HG02588 (cell line): ENCODE measurements at regions not wholly inside any gene's neighbourhood (a gene's known extent, or its start where the extent isn't known, plus 50 kb on each side); places are given as distances from the start of the nearest gene placed in this dataset.

Source experiments
- ATAC-seq: cut with Tn5 transposase; IDR thresholded peaks from one replicate; pipeline ENCODE4 v1.9.1; 2021; ENCODE audit warnings: mild to moderate bottlenecking, moderate library complexity; ENCODE audit not compliant: unreplicated experiment

- ATAC-seq: no peak
Measured at GRCh38 chr14:84001023-84001422, 1528.9 kb upstream of the FLRT2 start.

GRCh38 chr14:84003346-84003745 lies 1526.6 kb upstream of the FLRT2 start:
- no peak for ATAC-seq

- ATAC-seq: no peak
Measured at GRCh38 chr14:84006643-84007155, 1523.2 kb upstream of the FLRT2 start.

- ATAC-seq: no peak
Measured at GRCh38 chr14:84013424-84013823, 1516.5 kb upstream of the FLRT2 start.

GRCh38 chr14:84017495-84017894 lies 1512.4 kb upstream of the FLRT2 start:
- no peak for ATAC-seq

- ATAC-seq: no peak
Measured at GRCh38 chr14:84021433-84021832, 1508.5 kb upstream of the FLRT2 start.

- no peak for ATAC-seq
Measured at GRCh38 chr14:84024231-84024820, 1505.6 kb upstream of the FLRT2 start.

GRCh38 chr14:84025106-84026012 lies 1504.6 kb upstream of the FLRT2 start:
- no peak for ATAC-seq

GRCh38 chr14:84027351-84027750 lies 1502.6 kb upstream of the FLRT2 start:
- ATAC-seq: no peak

GRCh38 chr14:84028080-84028604 lies 1501.8 kb upstream of the FLRT2 start:
- no peak for ATAC-seq

- no peak for ATAC-seq
Measured at GRCh38 chr14:84029246-84029645, 1500.7 kb upstream of the FLRT2 start.

- no peak for ATAC-seq
Measured at GRCh38 chr14:84029720-84030119, 1500.2 kb upstream of the FLRT2 start.

- no peak for ATAC-seq
Measured at GRCh38 chr14:84036840-84037239, 1493.1 kb upstream of the FLRT2 start.

GRCh38 chr14:84037593-84037992 lies 1492.4 kb upstream of the FLRT2 start:
- ATAC-seq: no peak

- ATAC-seq: no peak
Measured at GRCh38 chr14:84040101-84040500, 1489.8 kb upstream of the FLRT2 start.

- ATAC-seq: no peak
Measured at GRCh38 chr14:84041421-84041820, 1488.5 kb upstream of the FLRT2 start.

GRCh38 chr14:84042992-84043391 lies 1487.0 kb upstream of the FLRT2 start:
- no peak for ATAC-seq

- no peak for ATAC-seq
Measured at GRCh38 chr14:84064316-84065125, 1465.4 kb upstream of the FLRT2 start.

- ATAC-seq: no peak
Measured at GRCh38 chr14:84065811-84066210, 1464.1 kb upstream of the FLRT2 start.

GRCh38 chr14:84068288-84068687 lies 1461.7 kb upstream of the FLRT2 start:
- no peak for ATAC-seq

- ATAC-seq: no peak
Measured at GRCh38 chr14:84071061-84071460, 1458.9 kb upstream of the FLRT2 start.
